ENCODE measurements at regions not wholly inside any gene's neighbourhood (a gene's known extent, or its start where the extent isn't known, plus 50 kb on each side); places are given as distances from the start of the nearest gene placed in this dataset.
"Not testable (repeated sequence)": the region's sequence is repeated elsewhere in the genome, so short reads cannot be mapped to it uniquely, and the experiment has no call there.

- DNase-seq = no peak
Measured at GRCh38 chr6:146944809-146945208, 259.4 kb upstream of the STXBP5 start.

GRCh38 chr6:146946559-146946958 lies 257.7 kb upstream of the STXBP5 start:
- no peak for DNase-seq

- no peak for DNase-seq
Measured at GRCh38 chr6:146948790-146949342, 255.4 kb upstream of the STXBP5 start.

- no peak for DNase-seq
Measured at GRCh38 chr6:146949425-146949824, 254.8 kb upstream of the STXBP5 start.

DNA sequence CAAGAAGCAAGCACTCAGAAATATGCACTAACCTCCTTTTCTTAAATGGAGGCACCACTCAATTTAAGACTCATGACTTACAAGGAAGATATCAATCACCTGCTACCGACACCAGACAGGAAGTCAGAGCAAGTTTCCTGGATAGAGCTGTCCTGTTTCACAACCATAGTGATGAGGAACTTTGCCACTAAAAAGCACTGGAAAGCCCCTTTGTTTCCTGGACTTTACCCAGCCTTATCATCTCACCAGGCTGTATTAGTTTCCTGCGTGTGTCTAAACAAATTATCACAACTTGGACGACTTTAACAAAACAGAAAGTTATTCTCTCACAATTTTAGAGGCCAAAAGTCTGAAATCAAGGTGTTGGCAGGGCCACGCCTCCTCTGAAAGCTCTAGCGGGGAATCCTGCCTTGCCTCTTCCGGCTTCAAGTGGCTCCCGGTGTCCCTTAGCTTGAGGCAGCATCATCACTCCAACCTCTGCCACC lies 253.8 kb upstream of the STXBP5 start:
- DNase-seq = no peak

DNA sequence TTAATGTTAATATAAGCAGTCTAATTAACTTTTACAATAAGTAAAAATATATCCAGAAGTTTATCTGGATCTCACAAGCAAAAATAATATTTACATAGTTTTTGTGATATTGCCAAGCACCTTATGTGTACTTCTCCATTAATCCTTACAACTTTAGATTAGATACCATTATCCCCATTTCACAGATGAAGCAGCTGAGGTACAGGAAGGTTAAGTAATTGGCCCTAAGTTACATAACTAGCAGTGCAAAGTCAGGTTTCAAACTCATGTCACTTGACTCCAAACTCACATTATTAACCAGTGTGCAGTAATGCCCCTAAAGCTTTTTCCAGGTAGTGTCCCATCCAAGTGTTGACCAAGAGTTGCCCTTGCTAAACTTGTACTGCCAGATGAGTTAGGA lies 248.6 kb upstream of the STXBP5 start:
- DNase-seq = no peak

GRCh38 chr6:146957181-146958093 lies 246.8 kb upstream of the STXBP5 start:
- no peak for DNase-seq

- DNase-seq = no peak
Measured at GRCh38 chr6:146961831-146962230, 242.4 kb upstream of the STXBP5 start.

GRCh38 chr6:146962329-146962728 lies 241.9 kb upstream of the STXBP5 start:
- DNase-seq = no peak

DNA sequence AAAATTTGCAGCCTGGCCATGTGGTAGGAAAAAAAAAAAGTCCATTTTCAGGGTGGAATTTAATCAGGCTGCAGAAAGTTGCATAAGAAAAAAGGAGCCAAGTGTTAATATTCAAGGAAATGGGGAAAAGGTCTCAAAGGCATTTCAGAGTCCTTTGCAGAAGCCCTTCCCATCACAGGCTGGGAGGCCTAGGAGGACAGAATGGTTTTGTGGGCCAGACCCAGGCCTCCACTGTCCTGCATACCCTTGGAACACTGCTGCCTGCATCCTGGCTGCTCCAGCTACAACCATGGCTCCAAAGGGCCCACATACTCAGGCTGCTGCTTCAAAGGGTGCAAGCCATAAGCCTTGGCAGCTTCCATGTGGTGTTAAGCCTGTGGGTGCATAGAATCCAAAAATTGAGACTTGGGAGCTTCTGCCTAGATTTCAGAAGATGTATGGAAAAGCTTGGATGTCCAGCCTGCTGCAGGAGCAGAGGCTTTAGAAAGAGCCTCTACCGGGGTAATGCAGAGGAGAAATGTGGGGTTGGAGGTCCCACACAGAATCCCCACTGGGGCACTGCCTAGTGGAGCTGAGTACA lies 239.0 kb upstream of the STXBP5 start:
- DNase-seq = no peak

DNA sequence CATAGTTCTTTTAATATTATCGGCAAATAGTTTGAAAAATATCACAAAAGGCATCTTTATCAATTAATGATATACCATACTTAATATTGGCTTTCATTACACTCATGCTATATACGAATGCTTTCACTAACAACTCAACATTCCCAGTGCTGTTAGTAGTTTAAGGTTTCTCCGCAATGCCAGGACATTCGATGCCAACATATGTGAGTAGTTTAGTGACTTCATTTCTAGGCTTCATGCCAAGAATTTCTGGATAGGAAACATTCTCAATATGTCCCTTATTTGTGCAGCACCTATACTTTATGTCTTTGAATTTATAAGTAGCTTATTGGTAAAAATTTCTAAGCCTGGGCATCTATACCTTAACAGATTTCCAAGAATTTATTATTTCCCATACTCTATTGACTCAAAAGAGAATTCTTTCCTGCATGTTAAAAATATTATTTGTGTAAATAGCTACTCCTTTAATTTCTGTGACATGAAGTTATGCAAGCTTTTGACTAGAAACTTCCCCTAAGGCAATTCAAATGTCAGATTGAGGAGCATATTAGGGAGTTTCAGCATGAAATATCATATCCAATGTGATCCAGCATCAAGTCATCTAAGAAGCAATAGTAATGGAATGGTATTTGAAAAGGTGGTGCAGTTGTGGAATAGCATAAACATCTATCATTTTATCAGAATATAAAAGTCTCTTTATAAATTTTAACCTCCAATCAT lies 236.0 kb upstream of the STXBP5 start:
- no peak for DNase-seq

DNA sequence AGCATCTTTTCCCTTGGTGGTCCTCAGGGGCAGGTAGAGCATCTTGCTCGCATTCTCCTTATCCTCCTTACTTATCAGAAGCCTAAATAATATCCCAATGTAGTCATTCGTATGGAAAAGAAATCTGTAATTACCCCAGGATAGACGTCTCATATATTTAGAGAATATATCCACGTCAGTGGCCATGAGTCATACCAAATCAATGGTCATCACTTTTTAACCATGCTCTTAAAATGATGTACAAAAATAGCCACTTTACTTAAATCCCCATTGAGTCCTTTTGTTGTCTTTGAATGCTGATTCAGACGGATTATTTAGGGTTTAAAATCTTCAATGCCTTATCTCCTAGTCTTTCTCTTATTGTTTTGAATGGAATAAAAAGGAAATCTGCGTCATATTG lies 231.7 kb upstream of the STXBP5 start:
- no peak for DNase-seq

- no peak for DNase-seq
Measured at GRCh38 chr6:146974351-146974750, 229.9 kb upstream of the STXBP5 start.

DNA sequence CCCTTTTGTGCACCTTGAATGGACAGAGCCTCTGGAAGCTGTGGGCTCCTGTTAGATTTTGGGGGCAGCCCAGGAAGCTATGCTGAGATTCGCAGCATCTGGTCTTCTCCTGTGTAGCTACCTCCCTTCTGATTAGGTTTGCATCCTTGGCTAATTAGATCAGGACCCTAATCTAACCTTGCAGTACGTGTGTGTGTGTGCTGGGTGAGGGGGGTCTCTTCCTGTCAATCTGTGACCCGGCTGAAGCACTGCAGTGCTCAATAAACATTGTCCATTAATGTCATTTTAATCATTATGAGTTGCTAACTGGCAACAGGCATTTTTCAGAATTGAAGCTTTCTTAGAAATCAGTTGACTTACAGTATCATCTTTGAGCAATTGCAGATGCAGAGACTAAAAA lies 229.1 kb upstream of the STXBP5 start:
- no peak for DNase-seq

DNA sequence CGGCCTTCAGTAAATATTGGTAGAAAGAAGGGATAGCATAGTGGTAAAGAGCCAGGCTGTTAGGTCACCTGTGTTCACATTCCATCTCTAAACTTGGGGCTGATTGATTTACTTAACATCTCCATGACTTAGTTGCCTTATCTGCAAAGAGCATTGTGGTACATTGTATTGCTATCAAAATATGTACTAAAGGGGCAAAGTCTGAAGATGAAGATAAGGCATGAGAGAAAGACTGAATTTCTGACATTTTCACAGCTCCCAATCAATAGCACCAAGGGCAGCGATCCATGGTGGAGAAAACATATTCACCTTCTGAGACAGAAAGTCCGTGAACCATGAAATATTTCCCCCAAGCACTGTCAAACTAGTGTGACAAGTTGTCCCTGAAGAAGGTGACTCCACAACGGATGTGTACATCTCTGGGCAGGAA lies 223.3 kb upstream of the STXBP5 start:
- DNase-seq = no peak

GRCh38 chr6:146981981-146982380 lies 222.2 kb upstream of the STXBP5 start:
- DNase-seq = no peak

GRCh38 chr6:146984251-146984924 lies 219.8 kb upstream of the STXBP5 start:
- no peak for DNase-seq

DNA sequence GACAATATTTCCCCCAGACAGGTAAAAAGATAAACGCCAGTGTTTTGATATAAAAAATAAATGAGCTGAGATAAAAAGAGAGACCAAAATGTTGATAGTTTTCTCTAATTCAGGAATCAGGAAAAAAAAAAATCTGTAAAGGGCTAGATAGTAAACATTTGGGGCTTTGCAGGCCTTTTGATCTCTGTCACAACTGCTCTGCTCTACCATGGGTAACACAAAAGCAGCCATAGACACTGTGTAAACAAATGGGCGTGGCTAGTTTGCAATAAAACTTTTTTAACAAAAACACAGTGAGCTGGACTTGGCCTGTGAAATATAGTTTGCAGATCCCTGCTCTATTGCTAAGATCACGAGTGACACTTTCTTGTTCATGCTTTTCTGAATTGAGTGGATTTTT lies 219.1 kb upstream of the STXBP5 start:
- DNase-seq = no peak

DNA sequence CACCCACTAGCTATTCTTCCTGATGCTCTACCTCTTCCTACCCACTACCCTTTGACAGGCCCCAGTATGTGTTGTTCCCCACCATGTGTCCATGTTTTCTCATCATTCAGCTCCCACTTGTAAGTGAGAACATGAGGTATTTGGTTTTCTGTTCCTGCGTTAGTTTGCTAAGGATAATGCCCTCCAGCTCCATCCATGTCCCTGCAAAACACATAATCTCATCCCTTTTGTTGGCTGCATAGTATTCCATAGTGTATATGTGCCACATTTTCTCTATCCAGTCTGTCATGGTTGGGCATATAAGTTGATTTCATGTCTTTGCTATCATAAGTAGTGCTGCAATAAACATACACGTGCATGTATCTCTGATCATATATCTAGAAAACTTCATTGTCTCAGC lies 218.3 kb upstream of the STXBP5 start:
- no peak for DNase-seq

DNA sequence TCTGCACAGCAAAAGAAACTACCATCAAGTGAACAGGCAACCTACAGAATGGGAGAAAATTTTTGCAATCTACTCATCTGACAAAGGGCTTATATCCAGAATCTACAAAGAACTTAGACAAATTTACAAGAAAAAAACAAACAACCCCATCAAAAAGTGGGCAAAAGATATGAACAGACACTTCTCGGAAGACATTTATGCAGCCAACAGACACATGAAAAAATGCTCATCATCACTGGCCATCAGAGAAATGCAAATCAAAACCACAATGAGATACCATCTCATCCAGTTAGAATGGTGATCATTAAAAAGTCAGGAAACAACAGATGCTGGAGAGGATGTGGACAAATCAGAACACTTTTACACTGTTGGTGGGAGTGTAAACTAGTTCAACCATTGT lies 216.3 kb upstream of the STXBP5 start:
- not testable (repeated sequence) for DNase-seq

GRCh38 chr6:146989860-146990259 lies 214.4 kb upstream of the STXBP5 start:
- no peak for DNase-seq

DNA sequence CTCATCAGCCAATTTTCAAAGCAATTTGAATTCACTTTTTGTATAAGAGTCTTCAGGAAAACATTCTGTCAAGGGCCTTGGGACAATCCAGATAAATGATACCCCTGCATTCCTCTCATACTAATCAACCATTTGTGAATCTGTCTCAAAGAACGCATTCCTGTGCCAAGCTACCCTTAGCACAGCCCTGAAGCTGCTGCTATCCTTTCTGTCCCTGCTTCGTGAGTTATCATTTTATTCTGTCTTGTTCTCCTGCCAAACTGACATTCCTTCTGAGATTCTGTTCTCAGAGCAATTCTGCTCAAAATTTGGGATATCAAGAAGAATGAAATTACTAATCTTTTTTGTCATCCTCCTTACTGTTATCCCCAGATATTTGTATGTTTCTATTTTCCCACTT lies 213.9 kb upstream of the STXBP5 start:
- peak; percentile 84 for DNase-seq

Data from kidney glomerular epithelial cell (primary cell).